HG03097 (cell line): ENCODE measurements at regions not wholly inside any gene's neighbourhood (a gene's known extent, or its start where the extent isn't known, plus 50 kb on each side); places are given as distances from the start of the nearest gene placed in this dataset.

Experiments used
- ATAC-seq: cut with Tn5 transposase; IDR thresholded peaks from one replicate; pipeline ENCODE4 v1.9.1; 2021; ENCODE audit not compliant: unreplicated experiment, low FRiP score

GRCh38 chr1:83689921-83690868 lies 308.7 kb downstream of the TTLL7 start:
- no peak for ATAC-seq

GRCh38 chr1:83682132-83682531 lies 316.8 kb downstream of the TTLL7 start:
- ATAC-seq, result no peak

GRCh38 chr1:83676106-83676505 lies 322.8 kb downstream of the TTLL7 start:
- ATAC-seq, result no peak

- no peak for ATAC-seq
Observed at GRCh38 chr1:83673312-83673711, 325.6 kb downstream of the TTLL7 start.

- no peak for ATAC-seq
Observed at GRCh38 chr1:83671586-83671985, 327.3 kb downstream of the TTLL7 start.

GRCh38 chr1:83670909-83671565 lies 327.9 kb downstream of the TTLL7 start:
- no peak for ATAC-seq

DNA sequence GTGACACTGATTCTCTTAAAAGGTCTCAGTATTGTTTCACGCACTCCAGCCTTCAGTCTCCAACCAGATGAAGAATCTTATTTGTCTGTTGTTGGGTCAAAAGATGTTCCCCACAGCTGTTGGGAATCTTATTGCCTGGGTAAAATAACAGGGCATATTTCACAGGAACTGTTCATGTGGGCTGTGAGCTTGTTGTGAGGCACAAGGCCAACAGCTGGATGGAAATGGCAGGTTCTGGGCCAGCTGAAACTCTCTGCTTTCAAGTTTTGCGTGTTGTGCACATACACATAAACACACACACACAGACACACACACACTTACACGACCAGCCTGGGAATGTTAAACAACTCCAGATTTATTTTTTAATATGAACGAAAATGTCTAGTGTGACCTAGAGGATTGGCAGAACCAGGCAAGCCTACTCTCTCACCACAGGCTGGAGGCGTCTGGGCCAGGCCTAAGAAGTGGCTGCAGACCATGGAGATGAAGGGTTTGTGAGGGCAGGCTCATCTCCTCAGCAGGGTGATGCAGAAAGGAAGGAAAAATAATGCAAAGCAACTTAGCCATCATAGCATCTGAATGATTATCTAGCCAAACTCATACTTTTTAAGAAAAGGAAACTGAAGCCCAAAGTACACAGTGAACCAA lies 357.0 kb downstream of the TTLL7 start:
- ATAC-seq, result no peak

GRCh38 chr1:83641206-83641658 lies 357.7 kb downstream of the TTLL7 start:
- no peak for ATAC-seq

DNA sequence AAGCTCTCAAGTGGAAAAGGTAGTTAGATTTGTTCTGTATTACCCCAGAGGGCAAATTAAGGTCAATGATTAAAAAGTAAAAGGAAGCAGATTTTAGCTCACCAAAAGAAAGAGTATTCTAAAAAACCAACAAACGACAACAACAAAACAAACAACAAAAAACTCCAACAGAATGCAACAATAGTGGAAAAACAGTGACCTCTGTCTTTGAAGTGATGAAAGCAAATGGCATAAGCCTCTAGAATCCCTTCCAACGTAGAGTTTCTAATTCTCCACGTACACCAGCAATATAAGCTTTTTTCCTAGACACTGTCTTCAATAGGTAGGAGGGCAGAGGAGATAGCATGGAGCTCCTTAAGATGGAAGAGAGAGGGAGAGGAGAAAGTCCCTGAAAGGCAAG lies 359.1 kb downstream of the TTLL7 start:
- ATAC-seq, result no peak

- no peak for ATAC-seq
Observed at GRCh38 chr1:83637586-83637985, 361.3 kb downstream of the TTLL7 start.

DNA sequence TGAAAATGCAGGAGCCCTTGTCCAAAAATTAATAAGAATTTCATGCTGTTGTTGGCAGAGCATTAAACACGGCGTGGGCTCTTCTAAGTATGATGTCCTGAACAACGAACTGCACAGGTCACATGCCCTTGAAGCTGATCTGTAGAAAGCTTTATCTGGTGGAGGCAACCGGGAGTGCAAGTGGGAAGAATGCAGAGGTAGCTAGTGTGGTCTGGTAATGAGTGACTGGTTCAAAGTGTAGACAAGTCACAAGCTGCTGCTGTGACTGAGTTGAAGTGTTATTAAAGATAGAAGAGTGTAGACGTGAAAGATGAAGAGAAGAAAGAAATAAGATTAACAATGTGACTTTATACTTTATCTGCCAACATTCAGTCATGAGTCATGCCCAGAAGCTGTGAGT lies 361.9 kb downstream of the TTLL7 start:
- no peak for ATAC-seq

DNA sequence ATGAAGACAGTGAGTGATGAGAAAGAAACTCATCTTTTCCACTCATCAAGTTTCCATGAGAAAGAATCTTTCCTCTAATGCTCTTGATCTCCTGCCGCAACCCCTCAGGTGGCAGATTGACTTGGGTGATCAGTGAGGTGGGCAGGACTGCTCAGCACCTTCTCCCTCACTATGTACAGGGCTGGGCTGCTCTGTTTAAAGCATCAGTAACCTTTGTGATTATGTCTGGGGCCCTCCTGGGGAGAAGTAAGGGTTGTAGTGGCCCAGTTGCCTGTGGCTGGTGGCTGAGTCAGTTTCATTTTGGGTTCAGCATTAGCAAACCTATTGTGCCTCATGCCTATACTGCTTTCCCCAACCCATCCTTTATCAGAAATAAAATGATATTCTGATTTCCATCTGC lies 366.0 kb downstream of the TTLL7 start:
- no peak for ATAC-seq

GRCh38 chr1:83631851-83632250 lies 367.1 kb downstream of the TTLL7 start:
- ATAC-seq, result no peak

- no peak for ATAC-seq
Observed at GRCh38 chr1:83627045-83627444, 371.9 kb downstream of the TTLL7 start.

DNA sequence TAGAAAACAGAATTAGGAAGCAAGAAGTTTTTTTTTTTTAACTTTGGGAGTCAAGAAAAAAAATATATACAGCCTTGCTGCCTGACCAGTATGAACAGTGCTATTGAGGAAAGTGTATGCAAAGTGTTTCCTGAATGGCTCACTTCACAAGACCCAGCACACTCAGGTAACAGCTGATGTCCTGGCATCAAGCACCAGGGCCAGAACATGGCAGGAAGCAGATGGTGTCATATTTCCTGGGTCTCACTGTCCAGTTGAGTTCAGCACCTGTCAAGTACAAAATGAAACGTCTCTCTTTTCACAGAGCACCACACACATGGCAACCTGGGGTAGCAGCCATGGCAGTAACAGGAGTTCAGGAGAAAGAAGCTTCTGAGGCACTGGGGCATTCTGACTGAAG lies 372.3 kb downstream of the TTLL7 start:
- ATAC-seq, result peak; percentile 86

GRCh38 chr1:83625646-83626045 lies 373.3 kb downstream of the TTLL7 start:
- ATAC-seq, result no peak

- ATAC-seq, result no peak
Observed at GRCh38 chr1:83620016-83620415, 378.9 kb downstream of the TTLL7 start.

DNA sequence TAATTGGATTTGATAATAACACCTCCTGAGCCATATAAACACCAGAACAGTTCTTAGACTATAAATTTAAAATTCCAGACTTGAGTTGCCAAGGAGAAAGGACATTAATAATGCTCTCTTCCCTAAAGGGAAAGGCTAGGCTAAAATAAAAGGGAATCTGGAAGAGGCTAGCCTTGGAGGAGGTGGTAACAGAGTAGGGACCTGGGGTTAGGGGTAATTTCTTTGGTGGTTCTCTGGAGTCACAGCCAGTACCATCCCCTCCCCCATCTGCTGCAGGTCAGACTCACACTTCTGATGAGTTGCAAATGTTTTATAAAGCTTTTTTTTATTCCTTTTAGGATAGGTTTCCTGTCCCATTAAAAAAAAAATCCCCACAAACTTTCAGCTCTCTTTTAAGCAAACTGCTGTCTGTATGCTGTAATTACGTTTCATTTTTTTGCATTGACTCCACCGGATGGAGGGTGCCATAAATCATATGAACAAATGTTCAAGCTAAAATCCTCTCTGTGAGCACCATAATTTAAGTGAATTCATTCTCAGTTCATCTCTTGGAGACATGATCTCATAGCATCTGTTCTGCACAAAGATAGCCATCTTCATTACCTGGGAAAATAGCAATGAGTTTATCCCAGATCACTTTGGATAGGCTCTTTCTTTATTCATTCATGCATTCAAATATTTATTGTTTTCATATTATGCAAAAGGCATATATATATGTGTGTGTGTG lies 379.6 kb downstream of the TTLL7 start:
- ATAC-seq, result no peak

GRCh38 chr1:83617883-83618282 lies 381.0 kb downstream of the TTLL7 start:
- ATAC-seq, result no peak

- ATAC-seq, result no peak
Observed at GRCh38 chr1:83615370-83615769, 383.6 kb downstream of the TTLL7 start.
